Activated CD8-positive, alpha-beta T cell treated with anti-CD3 and anti-CD28 coated beads, Interleukin-2, amount 10 ng/mL, durations not matched to agents 7 days and 5 days (primary cell): ENCODE measurements at regions not wholly inside any gene's neighbourhood (a gene's known extent, or its start where the extent isn't known, plus 50 kb on each side); places are given as distances from the start of the nearest gene placed in this dataset.

Source experiments
- ATAC-seq: fragments of 150-1000 bp; cut with Tn5 transposase; one replicate; pipeline ENCODE4 v1.10.0; 2021; ENCODE audit warnings: moderate library complexity
- CTCF ChIA-PET: fragments of 350-600 bp; sonication (Branson Sonifier 250); formaldehyde crosslinking; loops from one replicate; lab custom pipeline; 2021; ENCODE audit warnings: antibody characterized with exemption; lab: Charles Lee
- POLR2A ChIA-PET: fragments of 350-600 bp; sonication (Branson Sonifier 250); formaldehyde crosslinking; loops from one replicate; lab custom pipeline; 2021; ENCODE audit warnings: antibody characterized with exemption; lab: Charles Lee
- DNase-seq: peaks from one replicate; pipeline ENCODE4 v3.0.0-alpha.2; 2020
- H3K27ac Mint-ChIP-seq: one replicate; pipeline ENCODE4 v1.8.0; 2021; ENCODE audit warnings: mild to moderate bottlenecking, mixed read lengths
- H3K27me3 Mint-ChIP-seq: one replicate; pipeline ENCODE4 v1.8.0; 2021; ENCODE audit warnings: low read depth, mixed read lengths
- H3K36me3 Mint-ChIP-seq: one replicate; pipeline ENCODE4 v1.8.0; 2021; ENCODE audit warnings: low read depth, mixed read lengths
- H3K4me1 Mint-ChIP-seq: one replicate; pipeline ENCODE4 v1.8.0; 2021; ENCODE audit warnings: low read depth, mixed read lengths
- H3K4me3 Mint-ChIP-seq: one replicate; pipeline ENCODE4 v1.8.0; 2021; ENCODE audit warnings: mild to moderate bottlenecking, mixed read lengths
- H3K9me3 Mint-ChIP-seq: one replicate; pipeline ENCODE4 v1.8.0; 2022; ENCODE audit warnings: mixed read lengths; ENCODE audit not compliant: insufficient read depth

- ATAC-seq = no peak
- CTCF ChIA-PET = no interaction called here
- peaks cover 6% of the 10 kb centered on the region for H3K27me3 Mint-ChIP-seq
Measured at GRCh38 chr10:10826125-10826524, 191.5 kb upstream of the CELF2 start.

GRCh38 chr10:10828623-10829022, 189.0 kb upstream of the CELF2 start:
- POLR2A ChIA-PET = no interaction called here
- CTCF ChIA-PET = no interaction called here
- H3K27ac Mint-ChIP-seq = no peak overlapping the region
- H3K4me1 Mint-ChIP-seq = no peaks in the 10 kb centered on the region
- peaks cover 6% of the 10 kb centered on the region for H3K27me3 Mint-ChIP-seq
- H3K36me3 Mint-ChIP-seq = no peaks in the 10 kb centered on the region
- DNase-seq (no peak), ATAC-seq (no peak)
- no peak overlapping the region for H3K4me3 Mint-ChIP-seq
- H3K9me3 Mint-ChIP-seq = no peaks in the 10 kb centered on the region

More at GRCh38 chr10:10826125-10826524, 191.5 kb upstream of the CELF2 start:
- no peak overlapping the region for H3K27ac Mint-ChIP-seq
- no peak overlapping the region for H3K4me3 Mint-ChIP-seq
- no peaks in the 10 kb centered on the region for H3K9me3 Mint-ChIP-seq
- no peaks in the 10 kb centered on the region for H3K36me3 Mint-ChIP-seq
- DNase-seq = no peak
- POLR2A ChIA-PET = no interaction called here
- H3K4me1 Mint-ChIP-seq = no peaks in the 10 kb centered on the region

GRCh38 chr10:10829576-10829975, 188.1 kb upstream of the CELF2 start:
- POLR2A ChIA-PET = no interaction called here
- H3K27me3 Mint-ChIP-seq = peaks cover 3% of the 10 kb centered on the region
- H3K36me3 Mint-ChIP-seq = no peaks in the 10 kb centered on the region
- no peak for DNase-seq
- no peak for ATAC-seq
- H3K4me1 Mint-ChIP-seq = no peaks in the 10 kb centered on the region
- H3K9me3 Mint-ChIP-seq = no peaks in the 10 kb centered on the region
- CTCF ChIA-PET = no interaction called here
- no peak overlapping the region for H3K27ac Mint-ChIP-seq
- H3K4me3 Mint-ChIP-seq = no peak overlapping the region

GRCh38 chr10:10830293-10830986, 187.2 kb upstream of the CELF2 start:
- H3K4me1 Mint-ChIP-seq = no peaks in the 10 kb centered on the region
- H3K27me3 Mint-ChIP-seq = peaks cover 3% of the 10 kb centered on the region
- no peak overlapping the region for H3K27ac Mint-ChIP-seq
- ChIA-PET CTCF (no interaction called here), POLR2A (no interaction called here)
- no peaks in the 10 kb centered on the region for H3K36me3 Mint-ChIP-seq
- no peak for DNase-seq
- no peaks in the 10 kb centered on the region for H3K9me3 Mint-ChIP-seq
- no peak for ATAC-seq
- H3K4me3 Mint-ChIP-seq = no peak overlapping the region

- Mint-ChIP-seq H3K4me3 (no peak overlapping the region), H3K27me3 (peaks cover 3% of the 10 kb centered on the region), H3K9me3 (no peaks in the 10 kb centered on the region), H3K36me3 (no peaks in the 10 kb centered on the region), H3K4me1 (no peaks in the 10 kb centered on the region), H3K27ac (no peak overlapping the region)
- POLR2A ChIA-PET = no interaction called here
- ATAC-seq = no peak
- CTCF ChIA-PET = no interaction called here
- no peak for DNase-seq
Measured at GRCh38 chr10:10831085-10831484, 186.6 kb upstream of the CELF2 start.

- H3K4me3 Mint-ChIP-seq = no peak overlapping the region
- CTCF ChIA-PET = no interaction called here
- no peaks in the 10 kb centered on the region for H3K27me3 Mint-ChIP-seq
- no peaks in the 10 kb centered on the region for H3K9me3 Mint-ChIP-seq
- H3K4me1 Mint-ChIP-seq = no peaks in the 10 kb centered on the region
- POLR2A ChIA-PET = no interaction called here
- DNase-seq (no peak), ATAC-seq (no peak)
- H3K36me3 Mint-ChIP-seq = no peaks in the 10 kb centered on the region
- H3K27ac Mint-ChIP-seq = no peak overlapping the region
Measured at GRCh38 chr10:10833955-10834354, 183.7 kb upstream of the CELF2 start.

GRCh38 chr10:10844251-10844650, 173.4 kb upstream of the CELF2 start:
- Mint-ChIP-seq H3K4me3 (no peak overlapping the region), H3K4me1 (no peaks in the 10 kb centered on the region), H3K27me3 (peaks cover 11% of the 10 kb centered on the region), H3K27ac (no peak overlapping the region), H3K9me3 (peaks cover 5% of the 10 kb centered on the region), H3K36me3 (no peaks in the 10 kb centered on the region)
- ChIA-PET POLR2A (no interaction called here), CTCF (no interaction called here)
- no peak for ATAC-seq
- no peak for DNase-seq

GRCh38 chr10:10845185-10845584, 172.5 kb upstream of the CELF2 start:
- peaks cover 5% of the 10 kb centered on the region for H3K9me3 Mint-ChIP-seq
- no peaks in the 10 kb centered on the region for H3K4me1 Mint-ChIP-seq
- no peak for DNase-seq
- ChIA-PET CTCF (no interaction called here), POLR2A (no interaction called here)
- no peak for ATAC-seq
- H3K4me3 Mint-ChIP-seq = no peak overlapping the region
- H3K27ac Mint-ChIP-seq = no peak overlapping the region
- no peaks in the 10 kb centered on the region for H3K36me3 Mint-ChIP-seq
- peaks cover 11% of the 10 kb centered on the region for H3K27me3 Mint-ChIP-seq

GRCh38 chr10:10845826-10846503, 171.7 kb upstream of the CELF2 start:
- Mint-ChIP-seq H3K9me3 (peaks cover 5% of the 10 kb centered on the region), H3K27me3 (peaks cover 8% of the 10 kb centered on the region), H3K4me3 (no peak overlapping the region), H3K4me1 (no peaks in the 10 kb centered on the region), H3K36me3 (no peaks in the 10 kb centered on the region), H3K27ac (no peak overlapping the region)
- POLR2A ChIA-PET = no interaction called here
- CTCF ChIA-PET = no interaction called here
- ATAC-seq (no peak), DNase-seq (no peak)

GRCh38 chr10:10846504-10846900, 171.2 kb upstream of the CELF2 start:
- no peak overlapping the region for H3K27ac Mint-ChIP-seq
- H3K27me3 Mint-ChIP-seq = peaks cover 11% of the 10 kb centered on the region
- ChIA-PET POLR2A (no interaction called here), CTCF (no interaction called here)
- no peak overlapping the region for H3K4me3 Mint-ChIP-seq
- no peak for DNase-seq
- ATAC-seq = no peak
- H3K9me3 Mint-ChIP-seq = peaks cover 2% of the 10 kb centered on the region
- no peaks in the 10 kb centered on the region for H3K36me3 Mint-ChIP-seq
- no peaks in the 10 kb centered on the region for H3K4me1 Mint-ChIP-seq

GRCh38 chr10:10847387-10847786, 170.3 kb upstream of the CELF2 start:
- H3K9me3 Mint-ChIP-seq = no peaks in the 10 kb centered on the region
- POLR2A ChIA-PET = no interaction called here

GRCh38 chr10:10848488-10849111, 169.1 kb upstream of the CELF2 start:
- H3K4me3 Mint-ChIP-seq = no peak overlapping the region
- ChIA-PET POLR2A (no interaction called here), CTCF (no interaction called here)
- no peak for ATAC-seq
- no peak overlapping the region for H3K27ac Mint-ChIP-seq
- H3K36me3 Mint-ChIP-seq = no peaks in the 10 kb centered on the region
- H3K9me3 Mint-ChIP-seq = no peaks in the 10 kb centered on the region
- peaks cover 11% of the 10 kb centered on the region for H3K27me3 Mint-ChIP-seq
- no peak for DNase-seq
- H3K4me1 Mint-ChIP-seq = no peaks in the 10 kb centered on the region

More at GRCh38 chr10:10847387-10847786, 170.3 kb upstream of the CELF2 start:
- CTCF ChIA-PET = no interaction called here
- no peaks in the 10 kb centered on the region for H3K4me1 Mint-ChIP-seq
- ATAC-seq (no peak), DNase-seq (no peak)
- no peaks in the 10 kb centered on the region for H3K36me3 Mint-ChIP-seq
- H3K4me3 Mint-ChIP-seq = no peak overlapping the region
- H3K27me3 Mint-ChIP-seq = peaks cover 11% of the 10 kb centered on the region
- H3K27ac Mint-ChIP-seq = no peak overlapping the region
